CD4-positive, alpha-beta memory T cell (primary cell): ENCODE measurements at regions not wholly inside any gene's neighbourhood (a gene's known extent, or its start where the extent isn't known, plus 50 kb on each side); places are given as distances from the start of the nearest gene placed in this dataset.

ENCODE experiments used
- CTCF ChIA-PET: fragments of 350-600 bp; sonication (Branson Sonifier 250); formaldehyde crosslinking; loops from one replicate; lab custom pipeline; 2021; ENCODE audit warnings: inconsistent platforms; ENCODE audit not compliant: partially characterized antibody; lab: Charles Lee
- POLR2A ChIA-PET: fragments of 350-600 bp; sonication (Branson Sonifier 250); formaldehyde crosslinking; loops from one replicate; lab custom pipeline; 2021; ENCODE audit not compliant: partially characterized antibody; lab: Charles Lee
- DNase-seq, 5 donors: peaks; one replicate each; pipeline versions ENCODE4 v3.0.0 to v3.0.0-alpha.2; 2020 to 2022; ENCODE audit warnings: mixed read lengths in 1 of 5
- H3K27ac ChIP-seq: one replicate; pipeline ENCODE4 v1.7.0; 2013; ENCODE audit warnings: low read depth, low read length
- H3K27me3 ChIP-seq: 2 replicates; pipeline ENCODE4 v1.7.0; 2013; ENCODE audit warnings: mild to moderate bottlenecking, low read length, moderate library complexity; ENCODE audit not compliant: insufficient read depth
- H3K36me3 ChIP-seq: 2 replicates; pipeline ENCODE4 v1.7.0; 2013; ENCODE audit warnings: mild to moderate bottlenecking, low read length, moderate library complexity; ENCODE audit not compliant: insufficient read depth
- H3K4me1 ChIP-seq: 2 replicates; pipeline ENCODE4 v1.7.0; 2013; ENCODE audit warnings: mild to moderate bottlenecking, low read length, moderate library complexity; ENCODE audit not compliant: insufficient read depth
- H3K4me3 ChIP-seq, 2 donors: one replicate each; pipeline ENCODE4 v1.7.0; 2013; ENCODE audit warnings: low read length in 2 of 2, mild to moderate bottlenecking in 1 of 2
- H3K9me3 ChIP-seq, 2 donors: one replicate each; pipeline ENCODE4 v1.7.0; 2013; ENCODE audit warnings: low read length in 2 of 2, control low read depth in 1 of 2; ENCODE audit not compliant: control insufficient read depth in 1 of 2
- H3K27ac Mint-ChIP-seq, 7 donors: one replicate each; pipeline ENCODE4 v1.8.0; 2020 to 2021; ENCODE audit warnings: mixed read lengths in 7 of 7, mild to moderate bottlenecking in 6 of 7, inconsistent platforms in 3 of 7, moderate library complexity in 3 of 7
- H3K27me3 Mint-ChIP-seq, 2 donors: one replicate each; pipeline ENCODE4 v1.8.0; 2020 to 2021; ENCODE audit warnings: mixed read lengths in 2 of 2
- H3K36me3 Mint-ChIP-seq, 2 donors: one replicate each; pipeline ENCODE4 v1.8.0; 2020 to 2021; ENCODE audit warnings: mixed read lengths in 2 of 2, inconsistent platforms in 1 of 2, mild to moderate bottlenecking in 1 of 2
- H3K4me1 Mint-ChIP-seq, 4 donors: one replicate each; pipeline ENCODE4 v1.8.0; 2020 to 2021; ENCODE audit warnings: mixed read lengths in 4 of 4, mild to moderate bottlenecking in 1 of 4
- H3K4me3 Mint-ChIP-seq, 8 donors: one replicate each; pipeline ENCODE4 v1.8.0; 2020 to 2021; ENCODE audit warnings: mixed read lengths in 8 of 8, mild to moderate bottlenecking in 7 of 8, moderate library complexity in 6 of 8, inconsistent platforms in 3 of 8
- H3K9me3 Mint-ChIP-seq, 8 donors: one replicate each; pipeline ENCODE4 v1.8.0; 2020 to 2021; ENCODE audit warnings: mixed read lengths in 8 of 8, mild to moderate bottlenecking in 5 of 8, inconsistent platforms in 3 of 8, moderate library complexity in 1 of 8
- intact Hi-C: fragments of 100-400 bp; cut with micrococcal nuclease; formaldehyde crosslinking; loops from one replicate; pipeline ENCODE4 v1.15.1; 2023

DNA sequence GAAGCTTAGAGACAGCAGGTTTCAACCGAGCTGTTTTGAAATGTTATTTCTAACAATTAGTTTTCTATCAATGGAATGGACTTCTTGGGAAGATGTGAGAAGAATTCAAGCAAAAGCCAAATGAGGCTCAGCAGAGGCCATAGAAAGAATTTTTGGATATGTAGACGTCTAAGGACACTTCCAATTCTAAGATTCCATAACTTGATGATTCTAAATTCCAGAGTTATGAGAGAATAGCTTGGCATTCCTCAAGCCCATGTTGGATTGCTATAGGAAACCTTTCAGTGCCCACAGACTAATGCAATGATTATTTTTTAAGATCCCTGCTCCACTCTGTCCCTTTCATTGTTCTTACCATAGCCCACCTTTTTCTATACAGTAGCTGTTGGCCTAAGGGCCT, 77.2 kb upstream of the PALS2 start:
- DNase-seq = no peak
- no peak overlapping the region for H3K4me3 Mint-ChIP-seq
- H3K4me1 Mint-ChIP-seq = no peaks in the 10 kb centered on the region
- Histone ChIP-seq H3K4me1 (no peaks in the 10 kb centered on the region), H3K36me3 (no peaks in the 10 kb centered on the region), H3K27ac (no peak overlapping the region), H3K4me3 (no peak overlapping the region), H3K9me3 (no peaks in the 10 kb centered on the region), H3K27me3 (no peaks in the 10 kb centered on the region)
- H3K9me3 Mint-ChIP-seq = peaks cover 0 to 3% (median 0%) of the 10 kb centered on the region in 8 donors
- intact Hi-C loops = no loop called here
- no peak overlapping the region for H3K27ac Mint-ChIP-seq
- no peaks in the 10 kb centered on the region for H3K36me3 Mint-ChIP-seq
- ChIA-PET POLR2A (no interaction called here), CTCF (no interaction called here)
- H3K27me3 Mint-ChIP-seq = peaks cover 4 to 6% of the 10 kb centered on the region in 2 donors

GRCh38 chr7:24498439-24498838, 74.8 kb upstream of the PALS2 start:
- Histone ChIP-seq H3K9me3 (no peaks in the 10 kb centered on the region), H3K36me3 (no peaks in the 10 kb centered on the region), H3K4me1 (no peaks in the 10 kb centered on the region), H3K27me3 (no peaks in the 10 kb centered on the region), H3K4me3 (no peak overlapping the region), H3K27ac (no peak overlapping the region)
- Mint-ChIP-seq H3K27ac (no peak overlapping the region), H3K36me3 (no peaks in the 10 kb centered on the region), H3K9me3 (peaks cover 0 to 3% (median 0%) of the 10 kb centered on the region in 8 donors), H3K27me3 (peaks cover 5 to 7% of the 10 kb centered on the region in 2 donors), H3K4me1 (no peaks in the 10 kb centered on the region), H3K4me3 (no peak overlapping the region)
- intact Hi-C loops = no loop called here
- no peak for DNase-seq
- ChIA-PET POLR2A (no interaction called here), CTCF (no interaction called here)

GRCh38 chr7:24499871-24500270, 73.4 kb upstream of the PALS2 start:
- Mint-ChIP-seq H3K27me3 (peaks cover 3 to 5% of the 10 kb centered on the region in 2 donors), H3K9me3 (peaks cover 0 to 3% (median 0%) of the 10 kb centered on the region in 8 donors), H3K4me3 (no peak overlapping the region), H3K4me1 (no peaks in the 10 kb centered on the region), H3K36me3 (no peaks in the 10 kb centered on the region), H3K27ac (no peak overlapping the region)
- no peak for DNase-seq
- CTCF ChIA-PET = no interaction called here
- Histone ChIP-seq H3K36me3 (no peaks in the 10 kb centered on the region), H3K4me3 (no peak overlapping the region), H3K9me3 (no peaks in the 10 kb centered on the region), H3K27me3 (no peaks in the 10 kb centered on the region), H3K4me1 (no peaks in the 10 kb centered on the region), H3K27ac (no peak overlapping the region)
- intact Hi-C loops = no loop called here
- POLR2A ChIA-PET = no interaction called here

GRCh38 chr7:24500599-24500998, 72.7 kb upstream of the PALS2 start:
- H3K27ac ChIP-seq = no peak overlapping the region
- peaks cover 3 to 5% of the 10 kb centered on the region in 2 donors for H3K27me3 Mint-ChIP-seq
- no peak overlapping the region for H3K27ac Mint-ChIP-seq
- no peaks in the 10 kb centered on the region for H3K27me3 ChIP-seq
- no peaks in the 10 kb centered on the region for H3K9me3 ChIP-seq
- no peak overlapping the region for H3K4me3 ChIP-seq
- ChIA-PET CTCF (no interaction called here), POLR2A (no interaction called here)
- H3K36me3 ChIP-seq = no peaks in the 10 kb centered on the region
- no peaks in the 10 kb centered on the region for H3K4me1 Mint-ChIP-seq
- peaks cover 0 to 3% (median 0%) of the 10 kb centered on the region in 8 donors for H3K9me3 Mint-ChIP-seq
- H3K36me3 Mint-ChIP-seq = no peaks in the 10 kb centered on the region
- intact Hi-C loops = no loop called here
- no peaks in the 10 kb centered on the region for H3K4me1 ChIP-seq
- no peak for DNase-seq
- no peak overlapping the region for H3K4me3 Mint-ChIP-seq

GRCh38 chr7:24501009-24501408, 72.2 kb upstream of the PALS2 start:
- POLR2A ChIA-PET = no interaction called here
- Mint-ChIP-seq H3K36me3 (no peaks in the 10 kb centered on the region), H3K4me3 (no peak overlapping the region), H3K4me1 (no peaks in the 10 kb centered on the region), H3K27me3 (peaks cover 3 to 5% of the 10 kb centered on the region in 2 donors), H3K27ac (no peak overlapping the region), H3K9me3 (no peaks in the 10 kb centered on the region)
- Histone ChIP-seq H3K4me3 (no peak overlapping the region), H3K27ac (no peak overlapping the region), H3K9me3 (no peaks in the 10 kb centered on the region), H3K36me3 (no peaks in the 10 kb centered on the region), H3K4me1 (no peaks in the 10 kb centered on the region), H3K27me3 (no peaks in the 10 kb centered on the region)
- CTCF ChIA-PET = no interaction called here
- intact Hi-C loops = no loop called here
- DNase-seq = no peak

DNA sequence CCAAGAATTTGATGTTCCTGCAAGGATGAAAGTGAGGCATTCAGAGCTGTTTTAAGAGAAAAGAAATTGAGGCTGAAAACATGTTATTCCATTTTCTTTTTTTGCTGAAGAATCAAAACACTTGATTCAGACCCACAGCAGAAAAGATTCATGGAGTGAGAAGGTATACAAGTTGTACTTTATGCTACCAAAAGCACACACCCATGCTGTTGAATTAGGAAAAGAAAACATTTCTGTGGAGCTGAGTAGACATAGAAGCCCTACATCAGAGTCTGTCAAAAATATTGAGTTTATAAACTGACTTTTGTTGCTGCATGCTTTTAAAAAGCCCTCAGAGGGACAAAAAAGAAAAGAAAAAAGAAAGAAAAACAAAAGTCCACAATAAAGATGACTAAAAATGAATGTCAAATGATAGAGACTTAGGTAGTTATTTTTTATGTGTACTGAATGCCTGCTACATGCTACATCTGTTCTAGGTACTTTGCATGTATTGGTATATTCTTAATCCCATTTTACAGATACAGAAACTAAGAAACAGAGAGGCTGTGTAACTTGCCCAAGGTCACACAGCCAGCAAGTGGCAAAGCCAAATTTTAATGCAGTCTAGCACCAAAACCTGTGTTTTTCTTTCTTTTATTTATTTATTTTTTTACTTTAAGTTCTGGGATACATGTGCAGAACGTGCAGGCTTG, 71.7 kb upstream of the PALS2 start:
- no peak overlapping the region for H3K27ac Mint-ChIP-seq
- no peaks in the 10 kb centered on the region for H3K36me3 Mint-ChIP-seq
- no peaks in the 10 kb centered on the region for H3K27me3 ChIP-seq
- DNase-seq = no peak
- H3K27ac ChIP-seq = no peak overlapping the region
- CTCF ChIA-PET = no interaction called here
- H3K4me1 Mint-ChIP-seq = no peaks in the 10 kb centered on the region
- H3K27me3 Mint-ChIP-seq = peaks cover 5% of the 10 kb centered on the region in 2 donors
- no peak overlapping the region for H3K4me3 Mint-ChIP-seq
- H3K36me3 ChIP-seq = no peaks in the 10 kb centered on the region
- H3K9me3 ChIP-seq = no peaks in the 10 kb centered on the region
- POLR2A ChIA-PET = no interaction called here
- no peaks in the 10 kb centered on the region for H3K9me3 Mint-ChIP-seq
- H3K4me1 ChIP-seq = no peaks in the 10 kb centered on the region
- no peak overlapping the region for H3K4me3 ChIP-seq
- intact Hi-C loops = no loop called here

- no peaks in the 10 kb centered on the region for H3K36me3 ChIP-seq
- no peaks in the 10 kb centered on the region for H3K27me3 ChIP-seq
- CTCF ChIA-PET = no interaction called here
- POLR2A ChIA-PET = no interaction called here
- no peak overlapping the region for H3K4me3 Mint-ChIP-seq
- intact Hi-C loops = no loop called here
- H3K4me3 ChIP-seq = no peak overlapping the region
- H3K27ac ChIP-seq = no peak overlapping the region
- H3K27me3 Mint-ChIP-seq = peaks cover 5% of the 10 kb centered on the region in 2 donors
- H3K9me3 Mint-ChIP-seq = no peaks in the 10 kb centered on the region
- no peaks in the 10 kb centered on the region for H3K36me3 Mint-ChIP-seq
- H3K4me1 Mint-ChIP-seq = no peaks in the 10 kb centered on the region
- no peak for DNase-seq
- H3K27ac Mint-ChIP-seq = no peak overlapping the region
- H3K4me1 ChIP-seq = no peaks in the 10 kb centered on the region
- no peaks in the 10 kb centered on the region for H3K9me3 ChIP-seq
These were observed 71.1 kb upstream of the PALS2 start for GRCh38 chr7:24502135-24502488.

DNA sequence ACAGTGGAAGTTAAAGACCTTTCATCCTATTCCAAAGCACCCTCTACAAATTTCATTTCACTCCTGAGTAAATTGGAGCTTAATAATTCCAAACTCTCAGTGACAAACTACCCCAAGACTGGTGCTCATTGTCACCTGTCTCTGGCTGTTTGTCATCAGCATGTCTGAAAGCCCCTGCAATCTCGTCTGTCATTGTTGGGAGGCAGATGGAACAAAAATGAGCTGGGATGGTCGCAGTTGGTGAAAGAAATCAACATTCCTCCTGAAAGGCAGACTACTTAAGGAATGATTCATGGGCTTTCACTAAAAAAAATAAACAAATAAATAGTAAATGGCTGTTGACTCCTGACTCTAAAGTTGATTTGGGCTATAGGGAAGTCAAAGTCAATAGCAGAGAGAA, 69.7 kb upstream of the PALS2 start:
- no peaks in the 10 kb centered on the region for H3K36me3 ChIP-seq
- POLR2A ChIA-PET = no interaction called here
- no peaks in the 10 kb centered on the region for H3K9me3 Mint-ChIP-seq
- H3K27ac ChIP-seq = no peak overlapping the region
- CTCF ChIA-PET = no interaction called here
- no peaks in the 10 kb centered on the region for H3K36me3 Mint-ChIP-seq
- DNase-seq = no peak
- no peak overlapping the region for H3K27ac Mint-ChIP-seq
- no peaks in the 10 kb centered on the region for H3K9me3 ChIP-seq
- no peaks in the 10 kb centered on the region for H3K4me1 ChIP-seq
- intact Hi-C loops = no loop called here
- H3K27me3 ChIP-seq = no peaks in the 10 kb centered on the region
- H3K27me3 Mint-ChIP-seq = peaks cover 5% of the 10 kb centered on the region in 2 donors
- H3K4me3 ChIP-seq = no peak overlapping the region
- H3K4me1 Mint-ChIP-seq = no peaks in the 10 kb centered on the region
- no peak overlapping the region for H3K4me3 Mint-ChIP-seq
